ENCODE measurements at regions not wholly inside any gene's neighbourhood (a gene's known extent, or its start where the extent isn't known, plus 50 kb on each side); places are given as distances from the start of the nearest gene placed in this dataset.
"Not testable (repeated sequence)": the region's sequence is repeated elsewhere in the genome, so short reads cannot be mapped to it uniquely, and the experiment has no call there.

DNA sequence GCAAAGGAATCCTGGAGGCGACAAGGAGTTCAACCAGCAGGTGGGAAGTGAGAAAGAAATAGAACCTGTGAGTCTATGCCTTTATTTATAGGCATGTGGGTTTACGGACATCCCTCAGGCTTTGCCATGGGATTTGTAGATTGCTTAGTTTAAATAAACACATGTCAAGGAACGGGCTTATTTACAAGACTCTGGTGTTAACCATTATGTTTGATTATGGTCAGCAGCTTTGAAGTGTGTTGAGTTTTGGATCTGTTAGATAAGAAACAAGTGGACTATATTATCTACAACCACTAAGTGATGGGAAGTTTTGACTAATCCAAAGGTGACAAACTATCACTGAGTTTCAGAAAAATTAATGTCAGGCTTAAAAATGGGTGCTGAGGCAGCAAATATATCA is 143.2 kb downstream of the SLITRK5 start:
- Histone ChIP-seq H4K12ac (ENCODE audit: low read depth, low read length) (no peak overlapping the region), H2BK12ac (ENCODE audit: low read length) (no peak overlapping the region), H2AFZ (ENCODE audit: insufficient read depth, low read length, poor library complexity) (no peak overlapping the region), H3K9ac (ENCODE audit: low read length) (no peak overlapping the region), H3K4me3 (ENCODE audit: low read depth, low read length) (no peak overlapping the region), H3K27ac (ENCODE audit: low read depth, low read length) (no peak overlapping the region), H2BK120ac (ENCODE audit: insufficient read depth, low read length, poor library complexity) (no peak overlapping the region), H3K23ac (ENCODE audit: low read length) (no peak overlapping the region), H3K79me2 (ENCODE audit: control insufficient read depth, insufficient read depth, low read length, poor library complexity) (no peaks in the 10 kb centered on the region), H4K91ac (ENCODE audit: low read depth, low read length) (no peak overlapping the region), H3K4me2 (ENCODE audit: low read length) (no peak overlapping the region), H3K9me3 (ENCODE audit: insufficient read depth, low read depth, low read length) (no peaks in the 10 kb centered on the region), H2BK5ac (ENCODE audit: low read depth, low read length, poor library complexity) (no peak overlapping the region), H3K14ac (ENCODE audit: low read length) (no peak overlapping the region), H3K4ac (ENCODE audit: low read depth, low read length) (no peak overlapping the region), H3K27me3 (ENCODE audit: insufficient read depth, low read length) (no peaks in the 10 kb centered on the region), H4K8ac (ENCODE audit: low read depth, low read length) (no peak overlapping the region), H3K79me1 (ENCODE audit: low read length) (no peaks in the 10 kb centered on the region), H2AK5ac (ENCODE audit: low read length) (no peak overlapping the region), H3K4me1 (ENCODE audit: control insufficient read depth in 1 of 2, insufficient read depth in 2 of 2, low read length in 2 of 2) (no peaks in the 10 kb centered on the region), H3K18ac (ENCODE audit: low read length) (no peak overlapping the region), H3K36me3 (ENCODE audit: control insufficient read depth in 1 of 2, insufficient read depth in 2 of 2, low read length in 2 of 2) (no peaks in the 10 kb centered on the region)
- WGBS (ENCODE audit: extremely low coverage, insufficient coverage, insufficient read length) = no CpG with 5 or more reads among the region's 3 CpGs
- no peak for DNase-seq

DNA sequence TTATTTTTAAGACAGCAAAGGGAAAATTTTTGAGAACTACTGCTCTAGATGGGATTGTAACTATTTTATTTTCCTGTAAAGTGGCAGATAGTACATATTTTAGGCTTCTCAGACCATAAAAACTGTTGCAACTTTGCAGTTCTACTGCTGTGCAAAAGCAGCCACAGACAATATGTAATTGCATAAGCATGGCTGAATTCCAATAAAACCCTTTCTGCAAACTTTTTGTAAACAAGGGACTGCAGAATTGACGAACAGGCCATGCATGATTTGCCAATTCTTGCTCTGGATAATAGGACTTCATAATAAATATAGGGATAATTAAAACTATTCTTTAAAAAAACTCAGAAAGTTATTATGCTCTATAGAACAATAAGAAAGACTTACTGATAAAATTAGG is 149.1 kb downstream of the SLITRK5 start:
- no peak overlapping the region for H3K14ac ChIP-seq (ENCODE audit: low read length)
- no peaks in the 10 kb centered on the region for H3K4me1 ChIP-seq (ENCODE audit: control insufficient read depth in 1 of 2, insufficient read depth in 2 of 2, low read length in 2 of 2)
- H3K23ac ChIP-seq (ENCODE audit: low read length) = no peak overlapping the region
- H3K79me2 ChIP-seq (ENCODE audit: control insufficient read depth, insufficient read depth, low read length, poor library complexity) = no peaks in the 10 kb centered on the region
- H2BK12ac ChIP-seq (ENCODE audit: low read length) = no peak overlapping the region
- H3K9ac ChIP-seq (ENCODE audit: low read length) = no peak overlapping the region
- H3K27ac ChIP-seq (ENCODE audit: low read depth, low read length) = no peak overlapping the region
- no peaks in the 10 kb centered on the region for H3K79me1 ChIP-seq (ENCODE audit: low read length)
- H3K4me3 ChIP-seq (ENCODE audit: low read depth, low read length) = no peak overlapping the region
- H4K8ac ChIP-seq (ENCODE audit: low read depth, low read length) = no peak overlapping the region
- WGBS (ENCODE audit: extremely low coverage, insufficient coverage, insufficient read length) = no CpG with 5 or more reads among the region's 1 CpG
- no peak overlapping the region for H4K91ac ChIP-seq (ENCODE audit: low read depth, low read length)
- no peaks in the 10 kb centered on the region for H3K36me3 ChIP-seq (ENCODE audit: control insufficient read depth in 1 of 2, insufficient read depth in 2 of 2, low read length in 2 of 2)
- no peak overlapping the region for H2AK5ac ChIP-seq (ENCODE audit: low read length)
- H2BK5ac ChIP-seq (ENCODE audit: low read depth, low read length, poor library complexity) = no peak overlapping the region
- no peak overlapping the region for H3K4ac ChIP-seq (ENCODE audit: low read depth, low read length)
- no peak overlapping the region for H2BK120ac ChIP-seq (ENCODE audit: insufficient read depth, low read length, poor library complexity)
- no peaks in the 10 kb centered on the region for H3K27me3 ChIP-seq (ENCODE audit: insufficient read depth, low read length)
- no peak overlapping the region for H2AFZ ChIP-seq (ENCODE audit: insufficient read depth, low read length, poor library complexity)
- H3K9me3 ChIP-seq (ENCODE audit: insufficient read depth, low read depth, low read length) = no peaks in the 10 kb centered on the region
- no peak overlapping the region for H4K12ac ChIP-seq (ENCODE audit: low read depth, low read length)
- H3K18ac ChIP-seq (ENCODE audit: low read length) = no peak overlapping the region
- no peak for DNase-seq
- H3K4me2 ChIP-seq (ENCODE audit: low read length) = no peak overlapping the region

DNA sequence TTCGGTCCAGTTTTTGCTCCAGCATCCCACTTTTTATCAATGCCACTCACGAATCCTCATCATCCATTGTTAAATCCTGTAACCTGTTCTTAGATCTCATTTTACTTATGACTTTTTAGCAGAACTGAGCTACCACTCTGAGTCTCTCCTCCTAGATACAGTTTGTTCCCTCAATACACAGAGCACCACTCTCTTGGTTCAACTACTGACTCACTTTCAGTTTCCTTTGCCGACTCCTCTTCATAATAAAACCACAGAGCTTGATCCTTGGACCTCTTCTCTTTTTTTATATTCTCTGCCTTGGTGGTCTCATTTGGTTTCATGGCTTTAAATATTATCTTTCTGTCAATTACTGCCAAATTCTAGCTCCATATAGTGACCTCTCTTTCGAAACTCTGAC is 150.3 kb downstream of the SLITRK5 start:
- WGBS (ENCODE audit: extremely low coverage, insufficient coverage, insufficient read length) = no CpG with 5 or more reads among the region's 4 CpGs
- H3K4me2 ChIP-seq (ENCODE audit: low read length) = no peak overlapping the region
- no peaks in the 10 kb centered on the region for H3K4me1 ChIP-seq (ENCODE audit: control insufficient read depth in 1 of 2, insufficient read depth in 2 of 2, low read length in 2 of 2)
- DNase-seq = no peak
- H4K8ac ChIP-seq (ENCODE audit: low read depth, low read length) = no peak overlapping the region
- no peak overlapping the region for H3K18ac ChIP-seq (ENCODE audit: low read length)
- no peak overlapping the region for H2BK120ac ChIP-seq (ENCODE audit: insufficient read depth, low read length, poor library complexity)
- no peak overlapping the region for H3K27ac ChIP-seq (ENCODE audit: low read depth, low read length)
- no peak overlapping the region for H2BK5ac ChIP-seq (ENCODE audit: low read depth, low read length, poor library complexity)
- no peaks in the 10 kb centered on the region for H3K27me3 ChIP-seq (ENCODE audit: insufficient read depth, low read length)
- H4K12ac ChIP-seq (ENCODE audit: low read depth, low read length) = no peak overlapping the region
- H3K23ac ChIP-seq (ENCODE audit: low read length) = no peak overlapping the region
- no peaks in the 10 kb centered on the region for H3K9me3 ChIP-seq (ENCODE audit: insufficient read depth, low read depth, low read length)
- no peak overlapping the region for H2BK12ac ChIP-seq (ENCODE audit: low read length)
- no peak overlapping the region for H4K91ac ChIP-seq (ENCODE audit: low read depth, low read length)
- no peak overlapping the region for H3K9ac ChIP-seq (ENCODE audit: low read length)
- no peaks in the 10 kb centered on the region for H3K36me3 ChIP-seq (ENCODE audit: control insufficient read depth in 1 of 2, insufficient read depth in 2 of 2, low read length in 2 of 2)
- no peak overlapping the region for H3K4me3 ChIP-seq (ENCODE audit: low read depth, low read length)
- no peaks in the 10 kb centered on the region for H3K79me2 ChIP-seq (ENCODE audit: control insufficient read depth, insufficient read depth, low read length, poor library complexity)
- no peak overlapping the region for H2AFZ ChIP-seq (ENCODE audit: insufficient read depth, low read length, poor library complexity)
- H3K14ac ChIP-seq (ENCODE audit: low read length) = no peak overlapping the region
- no peak overlapping the region for H2AK5ac ChIP-seq (ENCODE audit: low read length)
- no peak overlapping the region for H3K4ac ChIP-seq (ENCODE audit: low read depth, low read length)
- no peaks in the 10 kb centered on the region for H3K79me1 ChIP-seq (ENCODE audit: low read length)

DNA sequence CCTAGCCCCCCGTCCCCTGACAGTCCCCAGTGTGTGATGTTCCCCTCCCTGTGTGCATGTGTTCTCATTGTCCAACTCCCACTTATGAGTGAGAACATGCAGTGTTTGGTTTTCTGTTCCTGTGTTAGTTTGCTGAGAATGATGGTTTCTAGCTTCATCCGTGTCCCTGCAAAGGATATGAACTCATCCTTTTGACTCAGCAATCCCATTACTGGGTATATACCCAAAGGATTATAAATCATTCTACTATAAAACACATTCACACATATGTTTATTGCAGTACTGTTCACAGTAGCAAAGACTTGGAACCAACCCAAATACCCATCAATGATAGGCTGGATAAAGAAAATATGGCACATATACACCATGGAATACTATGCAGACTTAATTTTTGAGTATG is 155.1 kb downstream of the SLITRK5 start:
- not testable (repeated sequence) for H2BK5ac ChIP-seq (ENCODE audit: low read depth, low read length, poor library complexity); H3K9me3 ChIP-seq (ENCODE audit: insufficient read depth, low read depth, low read length); H2BK120ac ChIP-seq (ENCODE audit: insufficient read depth, low read length, poor library complexity); H3K18ac ChIP-seq (ENCODE audit: low read length); H3K4me3 ChIP-seq (ENCODE audit: low read depth, low read length); H2AK5ac ChIP-seq (ENCODE audit: low read length); H3K4me2 ChIP-seq (ENCODE audit: low read length); H3K27me3 ChIP-seq (ENCODE audit: insufficient read depth, low read length); H3K79me2 ChIP-seq (ENCODE audit: control insufficient read depth, insufficient read depth, low read length, poor library complexity); H3K23ac ChIP-seq (ENCODE audit: low read length); H3K27ac ChIP-seq (ENCODE audit: low read depth, low read length); H4K91ac ChIP-seq (ENCODE audit: low read depth, low read length); H3K79me1 ChIP-seq (ENCODE audit: low read length); H4K12ac ChIP-seq (ENCODE audit: low read depth, low read length); H2AFZ ChIP-seq (ENCODE audit: insufficient read depth, low read length, poor library complexity); H3K4ac ChIP-seq (ENCODE audit: low read depth, low read length); H4K8ac ChIP-seq (ENCODE audit: low read depth, low read length); H3K14ac ChIP-seq (ENCODE audit: low read length); H2BK12ac ChIP-seq (ENCODE audit: low read length); DNase-seq; H3K4me1 ChIP-seq (ENCODE audit: control insufficient read depth in 1 of 2, insufficient read depth in 2 of 2, low read length in 2 of 2); H3K36me3 ChIP-seq (ENCODE audit: control insufficient read depth in 1 of 2, insufficient read depth in 2 of 2, low read length in 2 of 2); H3K9ac ChIP-seq (ENCODE audit: low read length)
- WGBS (ENCODE audit: extremely low coverage, insufficient coverage, insufficient read length) = no CpG with 5 or more reads among the region's 2 CpGs

All from trophoblast cell (in vitro differentiated cells and primary cell).